ENCODE measurements at regions not wholly inside any gene's neighbourhood (a gene's known extent, or its start where the extent isn't known, plus 50 kb on each side); places are given as distances from the start of the nearest gene placed in this dataset.
"Not testable (repeated sequence)": the region's sequence is repeated elsewhere in the genome, so short reads cannot be mapped to it uniquely, and the experiment has no call there.

- DNase-seq (ENCODE audit: low read depth in 2 of 2): no peak
Observed at GRCh38 chrX:4560192-4560591, 846.7 kb upstream of the PRKX start.

- DNase-seq (ENCODE audit: low read depth in 2 of 2): no peak
Observed at GRCh38 chrX:4550018-4550417, 836.6 kb upstream of the PRKX start.

- peak; percentile 0 to 4 for DNase-seq (ENCODE audit: low read depth in 2 of 2)
Observed at GRCh38 chrX:4547213-4547836, 833.9 kb upstream of the PRKX start.

GRCh38 chrX:4546178-4546577 is 832.7 kb upstream of the PRKX start:
- not testable (repeated sequence) for DNase-seq (ENCODE audit: low read depth in 2 of 2)

GRCh38 chrX:4528247-4528646 is 814.8 kb upstream of the PRKX start:
- DNase-seq (ENCODE audit: low read depth in 2 of 2): no peak

- no peak for DNase-seq (ENCODE audit: low read depth in 2 of 2)
Observed at GRCh38 chrX:4485912-4486311, 772.5 kb upstream of the PRKX start.

- no peak for DNase-seq (ENCODE audit: low read depth in 2 of 2)
Observed at GRCh38 chrX:4484266-4484665, 770.8 kb upstream of the PRKX start.

GRCh38 chrX:4451591-4451990 is 738.1 kb upstream of the PRKX start:
- DNase-seq (ENCODE audit: low read depth in 2 of 2): no peak

- DNase-seq (ENCODE audit: low read depth in 2 of 2): no peak
Observed at GRCh38 chrX:4450177-4450576, 736.7 kb upstream of the PRKX start.

- no peak for DNase-seq (ENCODE audit: low read depth in 2 of 2)
Observed at GRCh38 chrX:4435905-4436304, 722.5 kb upstream of the PRKX start.

GRCh38 chrX:4397471-4397870 is 684.0 kb upstream of the PRKX start:
- no peak for DNase-seq (ENCODE audit: low read depth in 2 of 2)

GRCh38 chrX:4382273-4382672 is 668.8 kb upstream of the PRKX start:
- no peak for DNase-seq (ENCODE audit: low read depth in 2 of 2)

- no peak for DNase-seq (ENCODE audit: low read depth in 2 of 2)
Observed at GRCh38 chrX:4380710-4381109, 667.3 kb upstream of the PRKX start.

GRCh38 chrX:4379071-4379470 is 665.6 kb upstream of the PRKX start:
- no peak for DNase-seq (ENCODE audit: low read depth in 2 of 2)

- DNase-seq (ENCODE audit: low read depth in 2 of 2): no peak
Observed at GRCh38 chrX:4373791-4374190, 660.3 kb upstream of the PRKX start.

GRCh38 chrX:4358577-4358976 is 645.1 kb upstream of the PRKX start:
- DNase-seq (ENCODE audit: low read depth in 2 of 2): no peak

- no peak for DNase-seq (ENCODE audit: low read depth in 2 of 2)
Observed at GRCh38 chrX:4322916-4323315, 609.5 kb upstream of the PRKX start.

- no peak for DNase-seq (ENCODE audit: low read depth in 2 of 2)
Observed at GRCh38 chrX:4320436-4320947, 607.0 kb upstream of the PRKX start.

GRCh38 chrX:4315891-4316290 is 602.4 kb upstream of the PRKX start:
- DNase-seq (ENCODE audit: low read depth in 2 of 2): no peak

- no peak for DNase-seq (ENCODE audit: low read depth in 2 of 2)
Observed at GRCh38 chrX:4314586-4314985, 601.1 kb upstream of the PRKX start.

- no peak for DNase-seq (ENCODE audit: low read depth in 2 of 2)
Observed at GRCh38 chrX:4277122-4277521, 563.7 kb upstream of the PRKX start.

GRCh38 chrX:4268676-4269075 is 555.2 kb upstream of the PRKX start:
- DNase-seq (ENCODE audit: low read depth in 2 of 2): no peak

GRCh38 chrX:4265036-4265435 is 551.6 kb upstream of the PRKX start:
- no peak for DNase-seq (ENCODE audit: low read depth in 2 of 2)
